AG09309 (cell line): ENCODE measurements at regions not wholly inside any gene's neighbourhood (a gene's known extent, or its start where the extent isn't known, plus 50 kb on each side); places are given as distances from the start of the nearest gene placed in this dataset.
"Not testable (repeated sequence)": the region's sequence is repeated elsewhere in the genome, so short reads cannot be mapped to it uniquely, and the experiment has no call there.

Experiments used
- DNase-seq: peaks from one replicate; pipeline ENCODE4 v3.0.0-alpha.2; 2010; ENCODE audit warnings: low read depth
- H3K4me3 ChIP-seq: 2 replicates; pipeline ENCODE4 v1.5.1; 2011; ENCODE audit warnings: mild to moderate bottlenecking, low read depth, low read length, moderate library complexity; ENCODE audit not compliant: control insufficient read depth
- TF ChIP-seq, protein P1 (sequence below): IDR thresholded peaks from 2 replicates; pipeline ENCODE4 v1.5.1; 2011; ENCODE audit warnings: mild to moderate bottlenecking, low read depth, low read length, inconsistent platforms; ENCODE audit not compliant: insufficient read depth, control insufficient read depth; ENCODE audit errors: missing control alignments

DNA sequence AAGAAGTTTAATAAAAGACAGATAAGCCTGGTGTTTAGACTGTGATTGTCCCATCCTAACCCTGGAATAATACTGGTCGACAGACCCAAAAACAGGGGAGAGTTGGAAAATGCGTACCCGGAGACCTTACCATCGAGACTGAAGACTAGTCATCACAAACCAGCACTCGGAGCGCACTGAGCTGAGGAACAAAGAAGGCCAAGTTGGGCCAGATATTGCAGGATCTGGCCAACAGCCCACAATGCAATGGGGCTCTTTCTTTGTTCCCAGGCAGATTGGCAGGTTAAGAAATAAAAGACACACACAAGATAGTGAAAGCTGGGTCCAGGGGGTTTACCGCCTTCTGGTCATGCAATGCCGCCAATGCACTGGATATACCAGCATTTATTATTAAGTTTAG lies 188.7 kb upstream of the RAI14 start:
- no peak overlapping the region for H3K4me3 ChIP-seq
- no peak for DNase-seq
- TF ChIP-seq, protein P1, sequence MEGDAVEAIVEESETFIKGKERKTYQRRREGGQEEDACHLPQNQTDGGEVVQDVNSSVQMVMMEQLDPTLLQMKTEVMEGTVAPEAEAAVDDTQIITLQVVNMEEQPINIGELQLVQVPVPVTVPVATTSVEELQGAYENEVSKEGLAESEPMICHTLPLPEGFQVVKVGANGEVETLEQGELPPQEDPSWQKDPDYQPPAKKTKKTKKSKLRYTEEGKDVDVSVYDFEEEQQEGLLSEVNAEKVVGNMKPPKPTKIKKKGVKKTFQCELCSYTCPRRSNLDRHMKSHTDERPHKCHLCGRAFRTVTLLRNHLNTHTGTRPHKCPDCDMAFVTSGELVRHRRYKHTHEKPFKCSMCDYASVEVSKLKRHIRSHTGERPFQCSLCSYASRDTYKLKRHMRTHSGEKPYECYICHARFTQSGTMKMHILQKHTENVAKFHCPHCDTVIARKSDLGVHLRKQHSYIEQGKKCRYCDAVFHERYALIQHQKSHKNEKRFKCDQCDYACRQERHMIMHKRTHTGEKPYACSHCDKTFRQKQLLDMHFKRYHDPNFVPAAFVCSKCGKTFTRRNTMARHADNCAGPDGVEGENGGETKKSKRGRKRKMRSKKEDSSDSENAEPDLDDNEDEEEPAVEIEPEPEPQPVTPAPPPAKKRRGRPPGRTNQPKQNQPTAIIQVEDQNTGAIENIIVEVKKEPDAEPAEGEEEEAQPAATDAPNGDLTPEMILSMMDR: no peak

DNA sequence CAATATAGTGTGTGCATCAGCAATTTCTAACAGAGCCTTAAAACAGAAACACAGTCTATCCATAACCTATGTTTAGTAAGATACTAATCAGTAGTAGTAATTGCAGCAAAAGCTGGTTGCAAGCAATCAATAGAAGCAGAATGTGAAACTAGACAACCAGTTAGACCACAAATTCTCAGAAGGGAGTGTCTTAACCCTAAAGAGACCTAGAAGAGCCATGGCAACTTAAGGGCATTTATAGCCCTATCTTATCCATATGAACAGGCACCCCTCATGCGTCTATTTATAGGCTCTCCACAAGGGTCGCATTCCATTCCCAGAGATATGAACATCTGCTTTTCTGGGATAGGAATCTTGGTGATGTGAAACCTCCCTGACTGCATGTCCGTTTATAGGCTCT lies 188.1 kb upstream of the RAI14 start:
- not testable (repeated sequence) for H3K4me3 ChIP-seq, DNase-seq

DNA sequence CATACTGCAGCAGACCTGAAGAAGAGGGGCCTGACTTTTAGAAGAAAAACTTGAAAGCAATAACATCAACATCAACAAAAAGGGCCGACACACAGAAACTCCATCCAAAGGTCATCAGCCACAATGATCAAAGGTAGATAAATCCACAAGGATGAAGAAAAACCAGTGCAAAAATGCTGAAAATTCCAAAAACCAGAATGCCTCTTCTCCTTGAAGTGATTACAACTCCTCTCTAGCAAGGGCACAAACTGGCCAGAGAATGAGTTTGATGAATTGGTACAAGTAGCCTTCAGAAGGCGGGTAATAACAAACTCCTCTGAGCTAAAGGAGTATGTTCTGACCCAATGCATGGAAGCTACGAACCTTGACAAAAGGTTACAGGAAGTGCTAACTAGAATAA lies 186.2 kb upstream of the RAI14 start:
- TF ChIP-seq, protein P1: no peak
- H3K4me3 ChIP-seq: no peak overlapping the region
- DNase-seq: no peak

DNA sequence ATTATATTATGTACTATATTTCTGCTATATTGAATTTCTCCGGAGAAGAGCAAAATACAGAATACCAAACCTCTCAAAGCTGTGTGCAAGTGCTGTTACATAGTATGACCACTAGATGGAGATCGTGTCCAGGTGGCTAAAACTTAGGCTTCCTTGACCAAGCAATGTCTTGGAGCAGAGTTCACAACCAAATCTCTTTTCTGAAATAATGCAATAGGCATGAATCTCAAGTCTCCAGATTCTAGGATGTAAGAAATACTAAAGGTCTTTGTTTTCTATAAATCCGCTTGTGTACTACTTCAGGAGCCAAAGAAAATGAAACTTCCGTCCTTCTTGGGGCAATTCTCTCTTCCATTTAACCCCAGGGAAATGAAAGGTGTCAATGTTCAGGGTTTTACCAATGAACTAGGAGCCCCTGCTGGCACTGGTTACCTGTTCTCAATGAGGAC lies 181.5 kb upstream of the RAI14 start:
- H3K4me3 ChIP-seq: no peak overlapping the region
- DNase-seq: peak; percentile 52
- TF ChIP-seq, protein P1: peak; percentile 93

DNA sequence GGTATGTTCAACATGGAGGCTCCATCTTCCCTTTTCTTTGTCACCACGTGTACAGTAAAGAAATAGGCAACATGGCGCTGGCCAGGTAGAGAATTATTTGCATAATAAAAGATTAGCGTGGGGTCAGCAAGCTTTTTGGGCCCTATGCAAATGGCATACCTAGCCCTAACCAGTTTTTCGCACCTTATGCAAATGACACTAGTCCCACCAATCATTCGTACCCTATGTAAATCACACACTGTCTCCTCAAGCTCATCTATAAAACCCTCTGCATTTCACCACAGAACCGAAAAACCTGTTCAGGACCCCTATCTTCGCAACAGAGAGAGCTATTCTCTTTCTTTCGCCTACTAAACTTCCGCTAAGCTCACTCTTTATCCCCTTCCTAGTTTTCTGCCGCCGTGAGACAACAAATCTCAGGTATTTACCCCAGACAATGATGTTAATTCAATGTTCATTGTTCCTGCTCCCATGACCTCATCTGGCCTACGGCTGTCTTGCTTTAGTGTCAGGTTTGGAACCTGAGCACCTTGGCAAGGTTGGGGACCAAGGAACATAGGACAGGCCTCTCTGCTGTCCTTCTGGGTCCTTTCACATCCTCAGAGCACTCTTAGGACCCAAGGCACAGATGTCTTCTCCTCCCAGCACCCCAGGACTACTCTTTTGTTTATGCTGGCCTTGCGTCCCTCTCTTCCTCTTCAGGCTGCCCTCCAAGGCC lies 180.7 kb upstream of the RAI14 start:
- H3K4me3 ChIP-seq: no peak overlapping the region
- DNase-seq: no peak
- TF ChIP-seq, protein P1: no peak

DNA sequence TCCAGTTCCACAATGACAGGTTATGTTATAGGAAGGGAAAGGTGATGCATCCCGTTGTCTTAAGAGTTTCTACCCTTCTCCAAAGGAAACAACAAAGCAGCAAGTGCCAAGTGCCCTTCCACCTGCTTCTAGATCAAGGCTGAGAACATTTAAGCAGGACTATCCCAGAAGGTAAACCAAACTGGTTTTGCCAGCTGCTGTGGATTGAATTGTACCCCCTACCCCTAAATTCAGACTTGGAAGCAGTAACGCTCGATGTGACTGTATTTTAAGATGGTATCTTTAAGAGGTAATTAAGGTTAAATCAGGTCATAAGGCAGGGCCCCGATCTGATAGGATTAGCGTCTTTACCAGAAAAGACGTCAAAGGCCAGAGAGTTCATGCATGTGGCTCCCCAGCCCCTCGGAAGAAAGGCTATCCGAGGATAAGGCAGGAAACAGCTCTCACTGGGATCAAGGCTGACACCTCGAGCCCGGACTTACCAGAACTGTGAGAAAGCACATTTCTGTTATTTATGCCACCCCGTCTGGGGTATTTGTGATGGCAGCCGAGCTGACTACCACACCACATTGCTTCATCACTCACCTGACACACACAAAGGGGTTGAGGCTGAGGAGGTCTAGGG lies 179.1 kb upstream of the RAI14 start:
- H3K4me3 ChIP-seq: no peak overlapping the region
- TF ChIP-seq, protein P1: no peak
- DNase-seq: no peak

DNA sequence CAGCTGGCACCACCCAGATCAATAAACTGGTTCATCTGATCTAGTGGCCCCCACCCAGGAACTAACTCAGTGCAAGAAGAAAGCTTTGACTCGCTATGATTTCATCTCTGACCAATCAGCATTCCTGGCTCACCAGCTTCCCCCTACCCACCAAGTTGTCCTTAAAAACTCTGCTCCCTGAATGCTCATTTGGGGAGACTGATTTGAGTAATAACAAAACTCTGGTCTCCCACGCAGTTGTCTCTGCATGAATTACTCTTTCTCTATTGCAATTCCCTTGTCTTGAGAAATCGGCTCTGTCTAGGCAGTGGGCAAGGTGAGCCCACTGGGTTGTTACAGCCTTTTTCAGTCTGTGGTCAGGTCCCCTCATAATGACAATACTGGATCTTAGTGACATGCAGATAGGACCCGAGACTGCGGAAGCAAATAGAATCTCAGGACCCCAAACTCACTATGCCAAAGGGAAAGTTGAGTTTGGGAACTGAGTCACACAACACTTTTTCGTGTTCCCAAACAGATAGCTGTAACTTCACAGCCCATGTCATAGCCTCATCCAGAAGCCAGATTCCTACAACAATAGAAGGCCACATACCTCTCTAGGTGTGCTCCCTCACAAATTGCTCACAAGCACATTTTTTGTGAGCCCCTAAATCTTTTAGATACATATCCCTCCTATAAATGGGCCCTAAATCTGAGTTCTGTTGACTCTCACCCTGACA lies 175.2 kb upstream of the RAI14 start:
- no peak for DNase-seq
- no peak overlapping the region for H3K4me3 ChIP-seq
- TF ChIP-seq, protein P1: no peak
